Peyer's patch (tissue), 4 donors: ENCODE measurements at regions not wholly inside any gene's neighbourhood (a gene's known extent, or its start where the extent isn't known, plus 50 kb on each side); places are given as distances from the start of the nearest gene placed in this dataset.

Experiments used
- DNase-seq, 3 donors: peaks; one replicate each; pipeline ENCODE4 v3.0.0-alpha.2; 2017 to 2019
- H3K27ac ChIP-seq, 4 donors: fragments of 200-600 bp; sonication (generic); one replicate each; pipeline ENCODE4 v1.5.1; 2016 to 2019
- H3K27me3 ChIP-seq, 2 donors: fragments of 200-600 bp; sonication (generic); one replicate each; pipeline ENCODE4 v1.5.1; 2019
- H3K36me3 ChIP-seq, 3 donors: fragments of 200-600 bp; sonication (generic); one replicate each; pipeline ENCODE4 v1.5.1; 2016 to 2019
- H3K4me1 ChIP-seq, 4 donors: fragments of 200-600 bp; sonication (generic); one replicate each; pipeline ENCODE4 v1.5.1; 2016 to 2019
- H3K4me3 ChIP-seq, 4 donors: fragments of 200-600 bp; sonication (generic); 1 replicate in 3 of 4; 2 replicates in 1 of 4; pipeline ENCODE4 v1.5.1; 2016 to 2019; ENCODE audit warnings: mild to moderate bottlenecking in 1 of 4
- H3K9me3 ChIP-seq, 4 donors: fragments of 200-600 bp; sonication (generic); one replicate each; pipeline ENCODE4 v1.5.1; 2016 to 2019; ENCODE audit warnings: mild to moderate bottlenecking in 1 of 4
- POLR2A ChIP-seq, 2 donors: fragments of 450-650 bp; IDR thresholded peaks; one replicate each; pipeline ENCODE4 v1.5.1; 2017; ENCODE audit warnings: antibody characterized with exemption in 2 of 2, mild to moderate bottlenecking in 2 of 2, moderate library complexity in 2 of 2
- TF ChIP-seq, protein P1 (sequence below), 6 experiments: fragments of 450-650 bp in 4 of 6; fragments of 200-600 bp in 2 of 6; sonication (generic) in 1 of 6; IDR thresholded peaks; one replicate each; pipeline ENCODE4 v1.5.1; 2017 to 2019; ENCODE audit warnings: antibody characterized with exemption in 6 of 6, mild to moderate bottlenecking in 3 of 6, moderate library complexity in 1 of 6

DNA sequence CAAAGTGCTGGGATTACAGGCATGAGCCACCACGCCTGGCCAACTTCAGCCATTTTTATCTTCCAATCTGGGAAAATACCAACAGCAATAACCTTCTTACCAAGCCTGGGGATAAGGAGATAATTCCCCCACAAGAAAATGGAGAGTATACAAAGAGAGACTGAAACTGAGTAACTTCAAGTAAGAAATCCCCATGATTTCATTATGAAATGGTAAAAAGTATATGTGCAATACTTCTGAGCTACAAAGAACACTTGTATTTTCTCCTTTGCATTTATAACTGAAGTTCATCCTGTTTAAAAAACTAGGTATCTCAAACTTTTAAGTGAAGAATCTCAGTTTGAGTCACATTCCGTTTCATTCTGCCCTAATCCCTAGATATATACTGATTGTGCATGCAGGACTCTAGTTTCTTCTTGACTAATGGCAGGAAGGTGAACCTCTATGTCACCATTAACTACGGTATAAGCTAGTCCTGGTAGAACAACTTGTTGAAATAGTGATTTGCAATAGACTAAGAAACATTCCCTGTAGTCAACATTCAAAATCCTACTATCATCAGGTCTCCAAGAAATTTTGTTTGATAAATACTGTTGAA is 2071.4 kb downstream of the MAT2B start:
- no peaks in the 10 kb centered on the region for H3K4me1 ChIP-seq
- no peaks in the 10 kb centered on the region for H3K9me3 ChIP-seq
- no peak overlapping the region for H3K27ac ChIP-seq
- no peaks in the 10 kb centered on the region for H3K36me3 ChIP-seq
- DNase-seq, result no peak
- TF ChIP-seq, protein P1, sequence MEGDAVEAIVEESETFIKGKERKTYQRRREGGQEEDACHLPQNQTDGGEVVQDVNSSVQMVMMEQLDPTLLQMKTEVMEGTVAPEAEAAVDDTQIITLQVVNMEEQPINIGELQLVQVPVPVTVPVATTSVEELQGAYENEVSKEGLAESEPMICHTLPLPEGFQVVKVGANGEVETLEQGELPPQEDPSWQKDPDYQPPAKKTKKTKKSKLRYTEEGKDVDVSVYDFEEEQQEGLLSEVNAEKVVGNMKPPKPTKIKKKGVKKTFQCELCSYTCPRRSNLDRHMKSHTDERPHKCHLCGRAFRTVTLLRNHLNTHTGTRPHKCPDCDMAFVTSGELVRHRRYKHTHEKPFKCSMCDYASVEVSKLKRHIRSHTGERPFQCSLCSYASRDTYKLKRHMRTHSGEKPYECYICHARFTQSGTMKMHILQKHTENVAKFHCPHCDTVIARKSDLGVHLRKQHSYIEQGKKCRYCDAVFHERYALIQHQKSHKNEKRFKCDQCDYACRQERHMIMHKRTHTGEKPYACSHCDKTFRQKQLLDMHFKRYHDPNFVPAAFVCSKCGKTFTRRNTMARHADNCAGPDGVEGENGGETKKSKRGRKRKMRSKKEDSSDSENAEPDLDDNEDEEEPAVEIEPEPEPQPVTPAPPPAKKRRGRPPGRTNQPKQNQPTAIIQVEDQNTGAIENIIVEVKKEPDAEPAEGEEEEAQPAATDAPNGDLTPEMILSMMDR (IDR thresholded peaks at IDR 0.05), result no peak
- no peak for TF ChIP-seq POLR2A (IDR thresholded peaks at IDR 0.05)
- H3K4me3 ChIP-seq, result no peak overlapping the region
- no peaks in the 10 kb centered on the region for H3K27me3 ChIP-seq

DNA sequence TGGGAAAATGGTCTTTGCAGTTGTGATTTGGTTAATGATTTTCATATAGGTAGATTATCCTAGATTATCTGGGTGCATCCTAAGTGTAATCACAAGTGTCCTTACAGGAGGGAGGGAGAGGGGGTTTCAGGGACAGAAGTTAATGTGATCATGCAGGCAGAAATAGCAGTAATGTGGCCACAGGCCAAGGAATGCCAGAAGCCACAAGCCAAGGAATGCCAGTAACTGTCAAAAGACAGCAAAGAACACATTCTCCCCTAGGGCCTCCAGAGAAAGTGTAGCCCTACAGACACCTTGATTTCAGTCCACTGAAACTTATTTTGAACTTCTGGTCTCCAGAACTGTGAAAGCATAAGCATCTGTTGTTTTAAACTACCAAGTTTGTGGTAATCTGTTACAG is 2074.5 kb downstream of the MAT2B start:
- Histone ChIP-seq H3K4me1 (no peaks in the 10 kb centered on the region), H3K27ac (no peak overlapping the region), H3K36me3 (no peaks in the 10 kb centered on the region), H3K27me3 (no peaks in the 10 kb centered on the region), H3K9me3 (no peaks in the 10 kb centered on the region), H3K4me3 (no peak overlapping the region)
- TF ChIP-seq POLR2A (IDR thresholded peaks at IDR 0.05), result no peak
- TF ChIP-seq, protein P1 (IDR thresholded peaks at IDR 0.05), result no peak
- DNase-seq, result no peak

DNA sequence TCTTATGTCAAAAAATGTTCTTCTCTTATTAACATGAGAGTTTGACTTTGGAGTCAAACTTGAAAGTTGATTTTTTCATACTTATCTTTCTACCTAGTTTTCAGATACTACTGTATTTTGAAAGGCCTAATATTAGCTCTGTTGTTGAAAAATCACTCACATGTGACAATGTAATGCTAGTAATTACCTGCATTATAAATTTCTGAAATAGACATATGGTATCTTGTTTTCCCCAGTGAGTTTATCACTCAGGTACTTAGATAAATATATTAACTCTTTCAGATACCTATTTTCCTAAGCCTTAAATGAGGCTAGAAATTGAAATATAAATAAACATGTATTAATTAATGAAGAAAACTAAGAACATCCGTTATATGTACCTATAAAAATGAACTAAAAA is 2089.3 kb downstream of the MAT2B start:
- Histone ChIP-seq H3K27ac (no peak overlapping the region), H3K27me3 (no peaks in the 10 kb centered on the region), H3K9me3 (no peaks in the 10 kb centered on the region), H3K4me3 (no peak overlapping the region), H3K36me3 (no peaks in the 10 kb centered on the region), H3K4me1 (no peaks in the 10 kb centered on the region)
- no peak for TF ChIP-seq POLR2A (IDR thresholded peaks at IDR 0.05)
- TF ChIP-seq, protein P1 (IDR thresholded peaks at IDR 0.05), result no peak
- no peak for DNase-seq

GRCh38 chr5:165602529-165602928 is 2097.1 kb downstream of the MAT2B start:
- no peaks in the 10 kb centered on the region for H3K27me3 ChIP-seq
- H3K36me3 ChIP-seq, result no peaks in the 10 kb centered on the region
- no peaks in the 10 kb centered on the region for H3K9me3 ChIP-seq
- H3K4me3 ChIP-seq, result no peak overlapping the region
- DNase-seq, result no peak
- no peaks in the 10 kb centered on the region for H3K4me1 ChIP-seq
- no peak overlapping the region for H3K27ac ChIP-seq
- TF ChIP-seq POLR2A (IDR thresholded peaks at IDR 0.05), result no peak
- TF ChIP-seq, protein P1 (IDR thresholded peaks at IDR 0.05), result no peak

- Histone ChIP-seq H3K27me3 (no peaks in the 10 kb centered on the region), H3K4me3 (no peak overlapping the region), H3K27ac (no peak overlapping the region), H3K9me3 (no peaks in the 10 kb centered on the region), H3K36me3 (no peaks in the 10 kb centered on the region), H3K4me1 (no peaks in the 10 kb centered on the region)
- DNase-seq, result no peak
- TF ChIP-seq, protein P1 (IDR thresholded peaks at IDR 0.05), result no peak
- no peak for TF ChIP-seq POLR2A (IDR thresholded peaks at IDR 0.05)
These were observed 2101.6 kb downstream of the MAT2B start for GRCh38 chr5:165607026-165607425.

GRCh38 chr5:165609871-165610270 is 2104.5 kb downstream of the MAT2B start:
- H3K9me3 ChIP-seq, result no peaks in the 10 kb centered on the region

More at GRCh38 chr5:165609871-165610270, 2104.5 kb downstream of the MAT2B start:
- no peak for TF ChIP-seq POLR2A (IDR thresholded peaks at IDR 0.05)
- TF ChIP-seq, protein P1 (IDR thresholded peaks at IDR 0.05), result no peak
- H3K4me3 ChIP-seq, result no peak overlapping the region
- H3K27ac ChIP-seq, result no peak overlapping the region
- no peaks in the 10 kb centered on the region for H3K27me3 ChIP-seq
- no peaks in the 10 kb centered on the region for H3K4me1 ChIP-seq
- no peaks in the 10 kb centered on the region for H3K36me3 ChIP-seq
- DNase-seq, result no peak
